ENCODE measurements at regions not wholly inside any gene's neighbourhood (a gene's known extent, or its start where the extent isn't known, plus 50 kb on each side); places are given as distances from the start of the nearest gene placed in this dataset.
"Not testable (repeated sequence)": the region's sequence is repeated elsewhere in the genome, so short reads cannot be mapped to it uniquely, and the experiment has no call there.

GRCh38 chr10:105597312-105597711, 956.2 kb downstream of the SORCS3 start:
- no peak for DNase-seq

GRCh38 chr10:105596749-105597148, 955.7 kb downstream of the SORCS3 start:
- DNase-seq, result no peak

GRCh38 chr10:105594296-105594695, 953.2 kb downstream of the SORCS3 start:
- DNase-seq, result no peak

GRCh38 chr10:105592468-105592867, 951.4 kb downstream of the SORCS3 start:
- DNase-seq, result no peak

GRCh38 chr10:105586451-105587098, 945.5 kb downstream of the SORCS3 start:
- DNase-seq, result no peak

- DNase-seq, result no peak
Observed at GRCh38 chr10:105585753-105586152, 944.7 kb downstream of the SORCS3 start.

GRCh38 chr10:105585171-105585570, 944.1 kb downstream of the SORCS3 start:
- no peak for DNase-seq

GRCh38 chr10:105579112-105579511, 938.0 kb downstream of the SORCS3 start:
- DNase-seq, result no peak

GRCh38 chr10:105577865-105578607, 936.9 kb downstream of the SORCS3 start:
- DNase-seq, result no peak

- no peak for DNase-seq
Observed at GRCh38 chr10:105559333-105560097, 918.4 kb downstream of the SORCS3 start.

- not testable (repeated sequence) for DNase-seq
Observed at GRCh38 chr10:105550453-105550852, 909.4 kb downstream of the SORCS3 start.

- DNase-seq, result no peak
Observed at GRCh38 chr10:105549731-105550130, 908.6 kb downstream of the SORCS3 start.

- DNase-seq, result no peak
Observed at GRCh38 chr10:105545101-105545500, 904.0 kb downstream of the SORCS3 start.

GRCh38 chr10:105540381-105540780, 899.3 kb downstream of the SORCS3 start:
- DNase-seq, result no peak

GRCh38 chr10:105538874-105539273, 897.8 kb downstream of the SORCS3 start:
- DNase-seq, result no peak

GRCh38 chr10:105535478-105535877, 894.4 kb downstream of the SORCS3 start:
- DNase-seq, result no peak

GRCh38 chr10:105534086-105534485, 893.0 kb downstream of the SORCS3 start:
- DNase-seq, result no peak

- DNase-seq, result no peak
Observed at GRCh38 chr10:105516511-105516910, 875.4 kb downstream of the SORCS3 start.

- no peak for DNase-seq
Observed at GRCh38 chr10:105514106-105514505, 873.0 kb downstream of the SORCS3 start.

- no peak for DNase-seq
Observed at GRCh38 chr10:105509517-105509916, 868.4 kb downstream of the SORCS3 start.

GRCh38 chr10:105506262-105506661, 865.2 kb downstream of the SORCS3 start:
- no peak for DNase-seq

- DNase-seq, result no peak
Observed at GRCh38 chr10:105503714-105504113, 862.6 kb downstream of the SORCS3 start.

GRCh38 chr10:105502058-105502457, 861.0 kb downstream of the SORCS3 start:
- DNase-seq, result no peak

GRCh38 chr10:105494944-105495343, 853.9 kb downstream of the SORCS3 start:
- no peak for DNase-seq
